NB4 (cell line): ENCODE measurements at regions not wholly inside any gene's neighbourhood (a gene's known extent, or its start where the extent isn't known, plus 50 kb on each side); places are given as distances from the start of the nearest gene placed in this dataset.

ENCODE experiments used
- POLR2A ChIP-seq: IDR thresholded peaks from 2 replicates; pipeline ENCODE4 v1.6.1; 2011; ENCODE audit warnings: mild to moderate bottlenecking; ENCODE audit not compliant: insufficient read length; ENCODE audit errors: extremely low read depth
- TF ChIP-seq, protein P1 (sequence below): IDR thresholded peaks from one replicate; pipeline ENCODE4 v1.5.1; 2012; ENCODE audit warnings: low read depth, low read length

DNA sequence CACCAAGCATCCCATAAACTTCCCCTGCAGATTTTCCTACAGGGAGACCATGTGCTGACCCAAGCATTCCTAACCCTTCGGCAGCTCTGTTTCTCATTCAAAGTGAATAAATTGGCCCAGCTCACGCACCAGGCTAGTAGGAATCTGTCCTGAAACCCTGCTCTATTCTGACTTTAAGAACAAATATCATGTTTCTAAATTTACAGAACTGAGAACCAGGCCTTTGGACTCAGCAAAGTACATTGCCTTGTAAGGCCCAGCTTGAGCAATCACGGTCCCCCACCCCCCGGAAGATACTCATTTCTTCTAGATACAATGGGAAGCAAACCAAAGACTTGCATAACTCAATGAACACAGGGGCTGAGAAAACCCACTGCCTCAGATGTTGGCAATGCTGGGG lies 160.1 kb upstream of the NFIA start:
- TF ChIP-seq, protein P1, sequence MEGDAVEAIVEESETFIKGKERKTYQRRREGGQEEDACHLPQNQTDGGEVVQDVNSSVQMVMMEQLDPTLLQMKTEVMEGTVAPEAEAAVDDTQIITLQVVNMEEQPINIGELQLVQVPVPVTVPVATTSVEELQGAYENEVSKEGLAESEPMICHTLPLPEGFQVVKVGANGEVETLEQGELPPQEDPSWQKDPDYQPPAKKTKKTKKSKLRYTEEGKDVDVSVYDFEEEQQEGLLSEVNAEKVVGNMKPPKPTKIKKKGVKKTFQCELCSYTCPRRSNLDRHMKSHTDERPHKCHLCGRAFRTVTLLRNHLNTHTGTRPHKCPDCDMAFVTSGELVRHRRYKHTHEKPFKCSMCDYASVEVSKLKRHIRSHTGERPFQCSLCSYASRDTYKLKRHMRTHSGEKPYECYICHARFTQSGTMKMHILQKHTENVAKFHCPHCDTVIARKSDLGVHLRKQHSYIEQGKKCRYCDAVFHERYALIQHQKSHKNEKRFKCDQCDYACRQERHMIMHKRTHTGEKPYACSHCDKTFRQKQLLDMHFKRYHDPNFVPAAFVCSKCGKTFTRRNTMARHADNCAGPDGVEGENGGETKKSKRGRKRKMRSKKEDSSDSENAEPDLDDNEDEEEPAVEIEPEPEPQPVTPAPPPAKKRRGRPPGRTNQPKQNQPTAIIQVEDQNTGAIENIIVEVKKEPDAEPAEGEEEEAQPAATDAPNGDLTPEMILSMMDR, result no peak
- no peak for TF ChIP-seq POLR2A
